ENCODE measurements at regions not wholly inside any gene's neighbourhood (a gene's known extent, or its start where the extent isn't known, plus 50 kb on each side); places are given as distances from the start of the nearest gene placed in this dataset.

DNA sequence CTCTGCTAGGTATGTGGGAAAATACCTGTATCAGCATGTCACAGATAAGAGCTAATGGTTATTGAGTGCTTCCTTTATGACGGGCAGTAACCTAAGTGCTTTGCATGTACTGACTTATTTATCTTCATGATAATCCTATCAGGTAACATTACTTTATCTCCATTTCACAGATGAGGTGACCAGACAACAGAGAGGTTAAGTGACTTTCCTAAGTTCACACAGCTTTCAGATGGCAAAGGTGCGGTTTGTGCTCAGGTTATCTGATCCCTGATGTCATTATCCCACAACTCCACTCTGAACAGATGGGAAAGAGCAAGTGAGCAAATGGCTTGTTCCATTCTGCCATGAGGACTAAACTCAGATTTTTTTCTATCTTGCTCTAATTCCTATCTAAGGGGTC is 217.0 kb upstream of the PODXL start:
- no peak overlapping the region for H3K27ac ChIP-seq (ENCODE audit: extremely low read depth, low read depth, low read length)
- no TSS peak for BruUV-seq (replicated peaks)
- POLR2A ChIA-PET = interaction anchor here (0.6 to 1.2 kb wide), 3 partner anchors 9 to 397 kb away, joined by 3 read pairs; no protein-coding TSS in a partner anchor
- TF ChIP-seq NELFE (IDR thresholded peaks at IDR 0.05; ENCODE audit: insufficient read depth, insufficient read length) (no peak), ZFP36 (IDR thresholded peaks at IDR 0.05; ENCODE audit: low read depth, low read length, partially characterized antibody) (peak; percentile 25), RBM25 (IDR thresholded peaks at IDR 0.05; ENCODE audit: low read depth, low read length, severe bottlenecking) (peak; percentile 62), ZNF586 (CRISPR knock-in tag; conservative IDR thresholded peaks at IDR 0.05) (no peak)
- H3K27me3 ChIP-seq (ENCODE audit: control insufficient read depth in 2 of 2, insufficient read depth in 2 of 2, low read length in 2 of 2) = no peaks in the 10 kb centered on the region; a peak in 1 of 5 replicates
- intact Hi-C loops (cut with micrococcal nuclease) (no loop called here), in situ Hi-C loops (cut with MboI) (no loop called here)
- no peaks in the 10 kb centered on the region for H3K9me1 ChIP-seq (ENCODE audit: control insufficient read depth, insufficient read depth, low read length)
- H3K9me3 ChIP-seq (replicated peaks; ENCODE audit: control insufficient read depth, insufficient read depth, low read depth, low read length) = no peaks in the 10 kb centered on the region
- CTCF ChIA-PET (ENCODE audit: low intra/inter-chr PET ratio) = no interaction called here
- H3K79me2 ChIP-seq (ENCODE audit: control insufficient read depth, insufficient read depth, low read length) = no peaks in the 10 kb centered on the region
- no peak overlapping the region for H3K9ac ChIP-seq (ENCODE audit: insufficient read depth in 1 of 2, low read depth in 2 of 2, low read length in 2 of 2)
- H3K4me1 ChIP-seq (replicated peaks in 1 of 2; ENCODE audit: control insufficient read depth in 2 of 2, insufficient read depth in 2 of 2, low read length in 2 of 2) = no peaks in the 10 kb centered on the region
- no peaks in the 10 kb centered on the region for H4K20me1 ChIP-seq (replicated peaks; ENCODE audit: control insufficient read depth, insufficient read depth, low read length)
- ATAC-seq = no peak
- WGBS (ENCODE audit: insufficient coverage, low coverage, missing lambda C conversion rate) = 4% methylated on average over 2 of the region's 2 CpGs
- no peaks in the 10 kb centered on the region for H3K36me3 ChIP-seq (ENCODE audit: control insufficient read depth, insufficient read depth, low read length)
- H2AFZ ChIP-seq (ENCODE audit: low read depth, low read length) = no peak overlapping the region
- H3K4me3 ChIP-seq = no peak overlapping the region
- FAIRE-seq = no peak
- no peak overlapping the region for H3K4me2 ChIP-seq (ENCODE audit: insufficient read depth, low read length)
- DNase-seq (ENCODE audit: extremely low read depth in 1 of 4, low spot score in 3 of 4) = no peak

DNA sequence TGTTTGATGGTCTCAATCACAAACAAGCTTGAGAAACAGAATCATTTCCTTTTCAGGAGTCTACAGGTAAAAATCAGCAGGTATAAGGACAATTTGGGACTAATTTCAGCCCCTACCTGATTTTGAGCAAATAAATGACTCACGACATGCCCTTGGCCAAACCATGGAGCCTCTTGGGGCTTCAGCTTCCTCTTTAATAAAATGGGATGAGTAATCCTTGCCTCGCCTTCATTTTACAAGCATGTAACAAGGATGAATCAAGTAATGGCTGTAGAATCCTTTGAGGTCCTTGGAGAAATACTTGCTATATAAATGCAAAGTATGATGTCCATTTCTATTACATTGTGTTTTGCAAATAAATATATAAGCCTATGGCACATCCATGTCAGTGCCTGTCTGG is 212.8 kb upstream of the PODXL start:
- FAIRE-seq (no peak), ATAC-seq (no peak), DNase-seq (ENCODE audit: extremely low read depth in 1 of 4, low spot score in 3 of 4) (no peak)
- no peak overlapping the region for H2AFZ ChIP-seq (ENCODE audit: low read depth, low read length)
- POLR2A ChIA-PET = no interaction called here
- no peaks in the 10 kb centered on the region; the same call in 1 of the 2 replicates for H4K20me1 ChIP-seq (replicated peaks; ENCODE audit: control insufficient read depth, insufficient read depth, low read length)
- H3K27me3 ChIP-seq (ENCODE audit: control insufficient read depth in 2 of 2, insufficient read depth in 2 of 2, low read length in 2 of 2) = peaks cover 3 to 13% of the 10 kb centered on the region in 2 experiments; a peak in 3 of 5 replicates
- H3K79me2 ChIP-seq (ENCODE audit: control insufficient read depth, insufficient read depth, low read length) = no peaks in the 10 kb centered on the region
- no peaks in the 10 kb centered on the region for H3K9me1 ChIP-seq (ENCODE audit: control insufficient read depth, insufficient read depth, low read length)
- H3K4me2 ChIP-seq (ENCODE audit: insufficient read depth, low read length) = no peak overlapping the region
- WGBS (ENCODE audit: insufficient coverage, low coverage, missing lambda C conversion rate) = 0% methylated on average over 2 of the region's 2 CpGs
- CTCF ChIA-PET (ENCODE audit: low intra/inter-chr PET ratio) = no interaction called here
- intact Hi-C loops (cut with micrococcal nuclease) = no loop called here
- H3K36me3 ChIP-seq (ENCODE audit: control insufficient read depth, insufficient read depth, low read length) = no peaks in the 10 kb centered on the region
- H3K27ac ChIP-seq (ENCODE audit: extremely low read depth, low read depth, low read length) = no peak overlapping the region
- no peaks in the 10 kb centered on the region for H3K9me3 ChIP-seq (replicated peaks; ENCODE audit: control insufficient read depth, insufficient read depth, low read depth, low read length)
- no TSS peak for BruUV-seq (replicated peaks)
- H3K9ac ChIP-seq (ENCODE audit: insufficient read depth in 1 of 2, low read depth in 2 of 2, low read length in 2 of 2) = no peak overlapping the region
- in situ Hi-C loops (cut with MboI) = no loop called here
- H3K4me3 ChIP-seq = no peak overlapping the region
- H3K4me1 ChIP-seq (replicated peaks in 1 of 2; ENCODE audit: control insufficient read depth in 2 of 2, insufficient read depth in 2 of 2, low read length in 2 of 2) = no peaks in the 10 kb centered on the region
- TF ChIP-seq SIX5 (IDR thresholded peaks at IDR 0.05; ENCODE audit: borderline replicate concordance in 1 of 2, insufficient read depth in 1 of 2, low read depth in 1 of 2, low read length in 2 of 2) (no peak), C11orf30 (IDR thresholded peaks at IDR 0.05; ENCODE audit: low read depth) (no peak), CHCHD3 (CRISPR knock-in tag; IDR thresholded peaks at IDR 0.05) (no peak), ZNF232 (CRISPR knock-in tag; IDR thresholded peaks at IDR 0.05) (no peak), ZEB2 (IDR thresholded peaks at IDR 0.05) (no peak), BRD4 (IDR thresholded peaks at IDR 0.05) (no peak), RFX7 (CRISPR knock-in tag; IDR thresholded peaks at IDR 0.05) (no peak), CC2D1A (IDR thresholded peaks at IDR 0.05) (no peak)
- TF ChIP-seq, protein P1, sequence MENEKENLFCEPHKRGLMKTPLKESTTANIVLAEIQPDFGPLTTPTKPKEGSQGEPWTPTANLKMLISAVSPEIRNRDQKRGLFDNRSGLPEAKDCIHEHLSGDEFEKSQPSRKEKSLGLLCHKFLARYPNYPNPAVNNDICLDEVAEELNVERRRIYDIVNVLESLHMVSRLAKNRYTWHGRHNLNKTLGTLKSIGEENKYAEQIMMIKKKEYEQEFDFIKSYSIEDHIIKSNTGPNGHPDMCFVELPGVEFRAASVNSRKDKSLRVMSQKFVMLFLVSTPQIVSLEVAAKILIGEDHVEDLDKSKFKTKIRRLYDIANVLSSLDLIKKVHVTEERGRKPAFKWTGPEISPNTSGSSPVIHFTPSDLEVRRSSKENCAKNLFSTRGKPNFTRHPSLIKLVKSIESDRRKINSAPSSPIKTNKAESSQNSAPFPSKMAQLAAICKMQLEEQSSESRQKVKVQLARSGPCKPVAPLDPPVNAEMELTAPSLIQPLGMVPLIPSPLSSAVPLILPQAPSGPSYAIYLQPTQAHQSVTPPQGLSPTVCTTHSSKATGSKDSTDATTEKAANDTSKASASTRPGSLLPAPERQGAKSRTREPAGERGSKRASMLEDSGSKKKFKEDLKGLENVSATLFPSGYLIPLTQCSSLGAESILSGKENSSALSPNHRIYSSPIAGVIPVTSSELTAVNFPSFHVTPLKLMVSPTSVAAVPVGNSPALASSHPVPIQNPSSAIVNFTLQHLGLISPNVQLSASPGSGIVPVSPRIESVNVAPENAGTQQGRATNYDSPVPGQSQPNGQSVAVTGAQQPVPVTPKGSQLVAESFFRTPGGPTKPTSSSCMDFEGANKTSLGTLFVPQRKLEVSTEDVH (IDR thresholded peaks at IDR 0.05; ENCODE audit: low read depth, partially characterized antibody) = no peak
